NK-92 (cell line): ENCODE measurements at regions not wholly inside any gene's neighbourhood (a gene's known extent, or its start where the extent isn't known, plus 50 kb on each side); places are given as distances from the start of the nearest gene placed in this dataset.
"Not testable (repeated sequence)": the region's sequence is repeated elsewhere in the genome, so short reads cannot be mapped to it uniquely, and the experiment has no call there.

Experiments
- DNase-seq: peaks from one replicate; lab custom pipeline; 2025; ENCODE audit not compliant: unreplicated experiment; lab: John Stamatoyannopoulos, UW

- no peak for DNase-seq
These were observed 451.0 kb downstream of the RNF144A start for GRCh38 chr2:7368211-7368610.

GRCh38 chr2:7373156-7373555 is 455.9 kb downstream of the RNF144A start:
- DNase-seq: no peak

GRCh38 chr2:7375901-7376300 is 458.7 kb downstream of the RNF144A start:
- no peak for DNase-seq

DNA sequence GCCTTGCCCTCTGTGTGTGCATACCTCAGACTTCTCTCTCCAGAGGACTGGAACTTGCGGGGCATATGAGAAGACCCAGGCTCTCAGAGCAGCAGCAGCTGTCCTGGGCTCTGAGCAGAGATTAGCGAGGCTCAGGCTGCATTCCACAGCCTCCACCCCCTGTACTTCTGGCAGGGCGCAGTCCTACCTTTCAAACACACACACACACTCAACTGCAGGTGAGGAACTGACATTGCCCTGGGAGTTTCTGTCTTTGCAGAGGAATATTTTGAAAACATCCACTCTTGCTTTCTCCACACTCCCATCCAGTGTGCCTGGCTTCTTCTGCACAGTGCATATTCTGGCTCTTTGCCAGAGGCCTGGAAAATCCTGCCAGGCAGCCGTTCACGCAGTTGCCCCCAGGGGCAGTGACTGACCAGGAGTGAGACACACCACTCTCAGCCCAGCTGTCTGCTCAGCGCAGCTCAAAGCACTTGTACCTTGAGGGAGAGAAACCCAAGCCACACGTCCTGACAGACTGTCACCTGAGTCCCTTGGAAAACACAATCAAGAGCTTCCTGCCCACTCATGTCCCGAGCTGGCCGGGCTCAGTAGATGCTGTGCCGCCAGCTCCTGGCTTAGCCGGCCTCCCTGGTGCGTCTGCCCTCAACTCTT is 460.8 kb downstream of the RNF144A start:
- no peak for DNase-seq

GRCh38 chr2:7378591-7378990 is 461.4 kb downstream of the RNF144A start:
- no peak for DNase-seq

DNA sequence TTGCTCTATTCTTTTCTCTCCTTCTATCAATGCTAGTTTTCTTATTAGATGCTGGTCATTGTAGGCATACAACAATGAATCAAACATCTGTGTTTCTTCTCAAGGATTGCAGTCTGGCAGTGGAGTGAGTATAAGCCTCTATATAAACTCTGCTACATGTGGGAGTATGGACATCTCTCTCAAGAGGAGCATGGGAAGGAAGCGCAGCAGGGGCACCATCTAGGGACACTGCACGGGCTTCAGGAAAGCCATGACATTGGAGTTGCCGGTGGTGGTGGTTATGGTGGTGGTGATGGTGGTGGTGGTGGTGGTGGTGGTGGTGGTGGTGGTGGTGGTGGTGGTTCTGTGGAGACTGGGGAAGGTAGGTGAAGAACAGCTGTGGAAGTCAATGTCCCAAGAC is 462.6 kb downstream of the RNF144A start:
- DNase-seq: no peak

DNA sequence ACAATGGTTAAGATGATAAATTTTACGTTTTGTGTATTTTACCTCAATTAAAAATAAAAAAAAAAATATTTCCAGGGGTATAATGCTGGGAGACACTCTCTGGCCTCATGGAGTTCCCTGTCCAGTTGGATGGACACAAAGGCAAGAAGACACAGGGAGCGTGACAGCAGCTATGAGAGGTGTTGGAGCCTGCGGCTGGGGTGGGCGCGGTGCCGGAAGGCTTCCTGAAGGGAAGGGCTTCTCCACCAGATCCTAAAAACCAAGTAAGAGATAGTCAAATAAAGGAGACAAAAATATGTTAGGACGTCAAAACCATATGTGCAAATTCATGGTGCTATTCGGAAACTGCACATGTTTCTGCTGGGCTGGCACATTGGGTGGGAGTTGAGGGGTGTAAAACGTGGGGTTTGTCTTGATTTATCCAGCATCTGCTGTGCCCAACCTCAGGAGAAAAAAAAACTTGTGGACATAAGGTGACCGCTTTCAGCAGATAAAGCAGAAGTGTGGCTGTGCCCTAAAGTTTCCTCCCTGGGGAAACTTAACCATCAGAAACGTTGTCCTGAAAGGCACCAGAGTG is 467.6 kb downstream of the RNF144A start:
- no peak for DNase-seq

- DNase-seq: not testable (repeated sequence)
These were observed 473.1 kb downstream of the RNF144A start for GRCh38 chr2:7390311-7390710.

DNA sequence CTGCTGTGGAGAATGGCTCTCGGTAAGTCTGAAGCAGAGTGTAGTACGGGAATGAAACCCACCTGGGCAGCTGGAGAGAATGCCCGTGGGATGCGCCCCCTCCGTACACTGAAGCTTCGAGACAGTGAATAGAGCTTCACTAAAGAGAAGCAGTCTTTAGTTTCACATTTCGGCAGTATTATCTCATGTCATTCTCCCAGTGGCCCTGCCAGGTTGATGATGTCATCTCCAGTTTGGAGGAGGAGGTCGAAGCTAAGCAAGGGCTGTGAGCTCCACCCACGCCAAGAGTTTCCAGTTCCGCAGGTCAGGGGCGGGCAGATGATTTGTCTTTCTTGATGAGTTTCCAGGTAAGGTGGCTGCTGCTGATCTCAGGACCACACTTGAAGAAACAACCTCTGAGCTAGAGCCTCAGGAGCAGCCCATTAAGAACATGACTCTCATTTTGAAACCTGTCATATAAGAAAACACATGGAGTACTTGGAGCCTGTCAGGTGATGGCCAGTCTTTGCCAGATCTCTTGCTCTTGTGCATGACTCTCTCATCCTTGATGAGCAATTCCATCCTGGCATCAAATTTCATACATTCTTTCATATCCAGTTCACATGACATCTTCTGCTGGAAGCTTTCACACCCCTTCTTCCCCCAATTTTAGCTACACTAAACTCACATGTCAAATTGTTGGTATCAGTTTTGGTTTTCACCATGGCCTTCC is 475.0 kb downstream of the RNF144A start:
- DNase-seq: no peak

GRCh38 chr2:7394195-7394594 is 477.0 kb downstream of the RNF144A start:
- DNase-seq: no peak

- no peak for DNase-seq
These were observed 483.4 kb downstream of the RNF144A start for GRCh38 chr2:7400628-7401027.

DNA sequence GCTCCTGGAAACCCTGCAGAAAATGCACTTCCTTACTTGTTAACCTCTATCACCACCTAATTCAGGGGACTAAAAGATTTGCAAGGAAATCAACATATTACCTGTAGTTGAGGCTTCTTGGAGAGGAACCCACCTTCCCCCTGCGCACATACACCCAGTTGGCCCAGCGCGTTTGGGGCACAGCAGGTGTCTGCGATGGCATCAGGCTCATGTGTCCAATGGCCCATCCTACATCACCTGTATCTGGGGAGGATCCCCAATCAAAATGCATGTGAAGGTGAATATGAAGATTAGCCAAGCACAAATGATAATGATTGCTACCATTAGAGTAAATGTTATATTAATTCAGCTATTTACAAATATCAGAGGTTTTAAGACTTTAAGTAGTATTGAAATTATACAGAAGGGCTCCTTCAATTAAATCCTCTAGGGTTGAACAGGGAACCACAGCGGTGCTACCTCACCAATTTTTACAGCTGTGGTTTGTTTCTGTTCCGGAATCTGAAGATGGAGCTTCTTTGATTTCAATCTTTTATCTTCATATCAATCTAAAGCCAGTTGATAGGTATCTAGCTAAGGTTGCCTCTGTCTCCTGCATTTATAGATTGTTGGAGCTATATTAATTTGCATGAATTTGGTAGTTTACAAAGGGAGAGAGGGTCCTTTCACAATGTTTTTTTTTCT is 486.0 kb downstream of the RNF144A start:
- DNase-seq: no peak

GRCh38 chr2:7405861-7406715 is 488.9 kb downstream of the RNF144A start:
- no peak for DNase-seq

DNA sequence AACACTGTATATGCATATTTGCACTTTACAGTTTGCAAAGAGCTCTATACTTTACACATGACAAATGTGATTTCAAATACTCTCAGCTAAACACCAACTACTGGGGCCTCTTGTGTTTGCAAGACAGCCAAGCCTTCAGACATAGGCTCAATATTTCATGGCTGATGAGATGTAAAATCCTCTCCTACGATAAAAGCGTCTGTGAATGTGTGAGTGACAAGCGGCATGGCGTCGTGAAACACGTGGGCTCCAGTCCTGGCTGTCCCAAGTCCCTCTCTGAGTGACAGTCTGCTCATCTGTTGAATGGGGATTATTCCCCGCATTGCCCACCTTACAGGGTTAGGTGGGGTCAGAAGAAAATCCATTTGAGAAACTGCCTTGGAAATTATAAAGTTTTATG is 489.8 kb downstream of the RNF144A start:
- DNase-seq: no peak

DNA sequence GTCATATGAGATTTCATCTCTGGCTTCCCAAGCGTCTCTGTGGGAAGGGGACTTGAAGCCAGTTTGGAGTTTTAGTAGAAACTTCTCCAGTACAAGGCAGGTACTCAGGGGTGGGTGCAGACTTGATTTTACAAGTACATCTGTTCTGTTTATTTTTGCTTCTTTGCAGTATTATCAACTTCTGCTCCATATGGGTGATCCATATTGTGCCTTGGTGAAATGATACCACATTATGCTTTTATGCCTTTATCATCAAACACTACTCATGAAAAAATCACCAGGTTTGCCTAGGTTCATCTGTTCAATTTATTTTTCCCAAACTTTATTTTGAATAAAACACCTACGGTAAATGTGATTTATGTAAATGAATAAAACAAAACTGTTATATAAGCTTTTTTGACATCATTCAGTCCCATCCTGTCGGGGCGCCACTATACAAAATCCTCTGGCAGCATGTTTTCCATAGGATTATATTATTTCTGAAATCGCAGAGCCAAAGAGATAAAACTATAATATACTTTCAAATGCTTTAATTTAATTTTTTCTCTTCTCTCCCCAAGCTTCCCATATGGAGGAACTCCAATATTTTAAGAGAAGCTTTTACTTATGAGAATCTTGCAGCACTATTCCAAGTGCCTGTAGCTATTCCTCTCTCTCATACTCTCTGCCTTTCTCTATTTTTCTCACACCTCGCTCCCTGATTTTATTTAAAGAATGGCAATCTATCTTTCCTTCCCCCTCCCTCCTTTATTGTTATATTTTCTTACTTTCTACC is 490.9 kb downstream of the RNF144A start:
- DNase-seq: no peak

- no peak for DNase-seq
These were observed 494.5 kb downstream of the RNF144A start for GRCh38 chr2:7411691-7412090.

- no peak for DNase-seq
These were observed 500.9 kb downstream of the RNF144A start for GRCh38 chr2:7417845-7418742.

DNA sequence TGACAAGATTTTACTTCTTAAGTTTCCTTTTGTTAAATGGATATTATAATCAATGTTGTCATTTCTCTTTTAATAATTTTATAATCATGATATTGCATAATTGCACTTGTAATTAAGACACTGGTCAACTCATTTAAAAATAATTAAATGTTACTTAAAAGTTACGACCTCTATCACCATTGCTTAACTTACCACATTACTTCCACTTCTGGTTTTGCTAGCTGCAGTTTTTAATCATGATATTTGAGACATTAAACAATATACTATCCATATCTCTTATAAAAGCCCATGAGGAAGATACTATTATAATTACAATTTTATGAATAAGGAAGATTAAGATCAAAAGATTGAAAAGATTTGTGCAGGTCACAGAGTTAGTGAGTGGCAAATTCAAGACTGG is 502.0 kb downstream of the RNF144A start:
- DNase-seq: no peak

GRCh38 chr2:7419814-7420311 is 502.7 kb downstream of the RNF144A start:
- DNase-seq: no peak
